Neural crest cell (in vitro differentiated cells): ENCODE measurements at regions not wholly inside any gene's neighbourhood (a gene's known extent, or its start where the extent isn't known, plus 50 kb on each side); places are given as distances from the start of the nearest gene placed in this dataset.

ENCODE experiments used
- DNase-seq: peaks from one replicate; pipeline ENCODE4 v3.0.0; 2021; ENCODE audit warnings: low read depth, mixed read lengths, low spot score
- H3K27ac Mint-ChIP-seq: one replicate; pipeline ENCODE4 v1.8.0; 2021; ENCODE audit warnings: mild to moderate bottlenecking, mixed read lengths; ENCODE audit not compliant: unreplicated experiment
- H3K27me3 Mint-ChIP-seq: 2 replicates; pipeline ENCODE4 v1.8.0; 2021; ENCODE audit warnings: low read depth, mild to moderate bottlenecking, mixed read lengths
- H3K36me3 Mint-ChIP-seq: 2 replicates; pipeline ENCODE4 v1.8.0; 2021; ENCODE audit warnings: low read depth, mild to moderate bottlenecking, mixed read lengths
- H3K4me1 Mint-ChIP-seq: 2 replicates; pipeline ENCODE4 v1.8.0; 2021; ENCODE audit warnings: mixed read lengths
- H3K4me3 Mint-ChIP-seq: one replicate; pipeline ENCODE4 v1.8.0; 2021; ENCODE audit warnings: mild to moderate bottlenecking, mixed read lengths
- H3K9me3 Mint-ChIP-seq: 2 replicates; pipeline ENCODE4 v1.8.0; 2021; ENCODE audit warnings: mixed read lengths
- TF ChIP-seq, protein P1 (sequence below): fragments of 200-600 bp; sonication (generic); conservative IDR thresholded peaks from 2 replicates; pipeline ENCODE4 v1.5.0; 2021; ENCODE audit warnings: antibody characterized with exemption, mild to moderate bottlenecking

DNA sequence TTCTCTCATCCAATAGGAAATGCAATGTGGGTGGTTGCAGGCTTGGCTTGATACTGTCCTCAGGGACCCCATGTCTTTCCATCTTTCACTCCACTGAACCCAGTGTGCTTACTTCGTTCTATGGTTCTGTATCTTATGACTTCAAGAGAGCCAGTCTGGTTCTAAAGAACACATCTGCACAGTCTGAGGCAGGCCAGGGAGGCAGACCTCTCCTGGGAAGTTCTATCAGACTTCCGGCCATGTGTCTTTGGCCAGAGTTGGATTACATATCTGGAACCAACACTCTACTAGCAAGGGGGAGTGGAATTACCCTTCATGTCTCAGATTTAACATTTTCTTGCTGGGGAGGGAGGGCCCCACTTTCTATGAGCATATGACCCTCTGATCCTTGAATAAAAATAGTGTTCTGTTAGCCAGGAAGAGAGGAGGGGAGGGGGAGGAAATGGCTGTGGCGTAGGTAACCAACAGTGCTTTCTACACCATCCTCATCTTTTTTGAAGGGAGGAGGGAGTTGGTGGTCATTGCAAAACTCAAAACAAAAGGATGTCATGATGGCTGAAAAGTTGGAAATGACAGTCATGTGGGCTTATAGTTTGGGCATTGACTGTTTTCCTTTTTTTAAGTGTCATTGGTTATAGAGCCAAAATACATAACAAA is 370.2 kb downstream of the GATA3 start:
- Mint-ChIP-seq H3K27ac (no peak overlapping the region), H3K4me3 (no peak overlapping the region), H3K36me3 (no peaks in the 10 kb centered on the region), H3K4me1 (no peaks in the 10 kb centered on the region), H3K9me3 (no peaks in the 10 kb centered on the region), H3K27me3 (peaks cover 18% of the 10 kb centered on the region)
- no peak for DNase-seq
- TF ChIP-seq, protein P1, sequence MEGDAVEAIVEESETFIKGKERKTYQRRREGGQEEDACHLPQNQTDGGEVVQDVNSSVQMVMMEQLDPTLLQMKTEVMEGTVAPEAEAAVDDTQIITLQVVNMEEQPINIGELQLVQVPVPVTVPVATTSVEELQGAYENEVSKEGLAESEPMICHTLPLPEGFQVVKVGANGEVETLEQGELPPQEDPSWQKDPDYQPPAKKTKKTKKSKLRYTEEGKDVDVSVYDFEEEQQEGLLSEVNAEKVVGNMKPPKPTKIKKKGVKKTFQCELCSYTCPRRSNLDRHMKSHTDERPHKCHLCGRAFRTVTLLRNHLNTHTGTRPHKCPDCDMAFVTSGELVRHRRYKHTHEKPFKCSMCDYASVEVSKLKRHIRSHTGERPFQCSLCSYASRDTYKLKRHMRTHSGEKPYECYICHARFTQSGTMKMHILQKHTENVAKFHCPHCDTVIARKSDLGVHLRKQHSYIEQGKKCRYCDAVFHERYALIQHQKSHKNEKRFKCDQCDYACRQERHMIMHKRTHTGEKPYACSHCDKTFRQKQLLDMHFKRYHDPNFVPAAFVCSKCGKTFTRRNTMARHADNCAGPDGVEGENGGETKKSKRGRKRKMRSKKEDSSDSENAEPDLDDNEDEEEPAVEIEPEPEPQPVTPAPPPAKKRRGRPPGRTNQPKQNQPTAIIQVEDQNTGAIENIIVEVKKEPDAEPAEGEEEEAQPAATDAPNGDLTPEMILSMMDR, result no peak

DNA sequence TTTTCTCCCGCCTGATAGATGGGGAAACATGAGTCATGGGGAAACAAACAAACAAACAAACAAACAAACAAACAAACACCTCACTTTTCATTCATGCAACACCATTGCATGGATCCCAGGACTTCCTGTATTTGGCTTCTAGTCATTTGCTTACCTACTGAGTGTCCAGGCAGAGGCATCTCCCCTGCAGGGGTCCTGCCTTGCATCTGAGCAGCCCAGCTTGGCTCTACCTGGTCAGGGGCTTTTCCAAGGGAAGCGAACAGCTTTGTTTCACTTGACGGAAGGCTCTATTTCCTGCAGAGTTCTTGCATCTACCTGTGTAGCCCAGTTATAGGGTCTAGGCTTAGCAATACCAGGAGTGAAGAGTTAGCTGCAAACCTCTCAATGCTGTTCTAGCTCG is 374.2 kb downstream of the GATA3 start:
- no peak overlapping the region for H3K4me3 Mint-ChIP-seq
- TF ChIP-seq, protein P1, result no peak
- H3K36me3 Mint-ChIP-seq, result no peaks in the 10 kb centered on the region
- no peak for DNase-seq
- H3K4me1 Mint-ChIP-seq, result no peaks in the 10 kb centered on the region
- H3K27me3 Mint-ChIP-seq, result peaks cover 29% of the 10 kb centered on the region
- no peak overlapping the region for H3K27ac Mint-ChIP-seq
- H3K9me3 Mint-ChIP-seq, result no peaks in the 10 kb centered on the region

DNA sequence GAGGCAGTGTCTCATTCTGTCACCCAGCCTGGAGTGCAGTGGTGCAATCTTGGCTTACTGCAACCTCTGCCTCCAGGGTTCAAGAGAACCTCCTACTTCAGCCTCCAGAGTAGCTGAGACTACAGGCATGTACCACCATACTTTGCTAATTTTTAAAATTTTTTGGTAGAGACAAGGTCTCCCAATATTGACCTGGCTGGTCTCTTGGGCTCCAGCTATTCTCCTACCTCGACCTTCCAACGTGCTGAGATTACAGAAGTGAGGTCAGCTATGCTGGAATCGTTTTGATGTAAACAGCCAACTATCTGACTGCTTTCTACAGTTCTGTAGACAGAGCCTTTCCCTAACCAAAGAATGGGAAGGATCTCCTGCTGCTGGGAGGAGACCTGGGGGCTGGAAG is 375.8 kb downstream of the GATA3 start:
- Mint-ChIP-seq H3K4me1 (no peaks in the 10 kb centered on the region), H3K9me3 (no peaks in the 10 kb centered on the region), H3K36me3 (no peaks in the 10 kb centered on the region), H3K27me3 (peaks cover 34% of the 10 kb centered on the region), H3K4me3 (no peak overlapping the region), H3K27ac (no peak overlapping the region)
- no peak for DNase-seq
- TF ChIP-seq, protein P1, result no peak

DNA sequence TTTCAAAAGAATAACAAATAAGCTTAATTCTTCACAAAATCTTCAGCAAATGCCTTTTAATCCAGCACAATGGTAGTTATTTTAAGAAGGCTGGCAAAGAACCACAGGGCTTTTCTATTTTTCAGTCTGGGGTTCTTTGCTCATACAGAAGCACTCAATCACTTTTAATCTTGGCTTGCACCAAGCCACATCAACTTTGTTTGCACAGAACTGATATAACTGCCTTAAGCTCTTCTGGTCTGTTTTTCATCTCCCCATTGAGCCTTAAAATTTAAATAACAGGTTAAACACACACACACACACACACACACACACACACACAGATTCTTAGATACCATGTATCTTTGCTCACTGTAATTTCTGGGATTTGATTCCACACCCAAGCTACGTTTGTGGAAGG is 377.0 kb downstream of the GATA3 start:
- Mint-ChIP-seq H3K27me3 (peaks cover 38% of the 10 kb centered on the region), H3K4me3 (no peak overlapping the region), H3K4me1 (no peaks in the 10 kb centered on the region), H3K36me3 (no peaks in the 10 kb centered on the region), H3K27ac (no peak overlapping the region), H3K9me3 (no peaks in the 10 kb centered on the region)
- no peak for DNase-seq
- TF ChIP-seq, protein P1, result no peak

DNA sequence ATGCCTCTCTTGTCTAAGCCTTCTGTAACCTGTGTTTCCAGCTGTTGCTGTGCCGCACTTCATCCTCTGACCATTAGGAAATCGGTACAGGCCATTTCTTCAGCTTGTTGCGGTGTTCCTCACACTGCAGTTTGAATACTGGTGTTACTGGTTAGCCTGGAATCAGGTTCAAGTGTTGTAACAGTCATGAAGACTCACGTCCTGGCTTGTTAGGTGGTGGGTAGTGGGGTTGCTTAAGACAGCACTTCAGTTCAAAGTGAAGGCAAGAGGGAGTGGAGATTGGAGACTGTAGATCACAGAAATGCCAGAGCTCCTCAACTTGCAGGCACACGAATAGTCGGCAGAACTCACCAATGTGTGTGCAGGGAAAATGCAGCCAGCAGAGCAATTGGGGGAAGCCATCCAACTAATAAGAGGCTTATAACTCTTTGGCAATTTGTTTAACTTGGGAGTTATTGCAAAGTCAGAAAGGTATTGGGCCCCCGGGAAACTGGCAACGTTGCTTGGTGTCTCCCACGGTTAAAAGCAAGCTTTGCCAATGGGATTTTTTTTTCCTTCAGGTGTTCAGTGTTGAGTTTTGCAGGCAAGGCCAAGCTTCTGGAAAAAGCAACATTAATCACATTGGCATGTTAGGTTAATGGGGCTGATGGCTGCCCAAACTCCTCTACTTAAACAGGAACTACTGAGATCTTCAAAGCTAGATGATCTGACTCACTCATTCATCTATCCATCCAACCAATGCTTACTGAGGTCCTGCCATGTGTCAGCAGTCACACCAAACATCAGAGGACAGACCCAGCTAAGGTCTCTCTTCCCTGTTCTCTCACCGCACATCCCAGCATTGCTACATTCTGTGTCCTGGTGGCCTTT is 380.9 kb downstream of the GATA3 start:
- Mint-ChIP-seq H3K36me3 (no peaks in the 10 kb centered on the region), H3K4me1 (no peaks in the 10 kb centered on the region), H3K27ac (no peak overlapping the region), H3K9me3 (no peaks in the 10 kb centered on the region), H3K4me3 (no peak overlapping the region), H3K27me3 (peaks cover 44% of the 10 kb centered on the region)
- TF ChIP-seq, protein P1, result no peak
- no peak for DNase-seq
